ENCODE measurements at regions not wholly inside any gene's neighbourhood (a gene's known extent, or its start where the extent isn't known, plus 50 kb on each side); places are given as distances from the start of the nearest gene placed in this dataset.

DNA sequence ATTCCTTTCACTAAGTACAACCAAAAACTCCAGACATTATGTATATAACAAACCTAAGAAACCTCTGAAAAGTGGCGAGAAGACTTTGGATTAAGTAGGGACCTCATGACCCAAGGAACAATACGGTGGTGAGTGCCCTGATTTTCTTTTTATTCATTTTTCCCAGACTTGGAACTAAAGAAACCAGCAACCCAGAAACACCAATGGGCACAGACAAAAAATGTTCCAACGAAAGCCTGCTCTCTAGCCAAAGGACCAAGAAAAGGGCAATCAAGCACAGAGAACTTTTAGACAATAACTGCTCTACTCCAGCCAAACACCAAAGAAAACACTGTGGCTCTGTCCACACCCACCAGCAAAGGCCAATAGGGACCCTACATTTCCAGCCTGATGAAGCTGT, 66.2 kb upstream of the SSBP2 start:
- DNase-seq: no peak
- intact Hi-C loops (cut with micrococcal nuclease): no loop called here
- no peaks in the 10 kb centered on the region for H3K36me3 ChIP-seq (replicated peaks in 1 of 2; ENCODE audit: control insufficient read depth in 1 of 2, insufficient read depth in 2 of 2, low read length in 2 of 2)
- no peaks in the 10 kb centered on the region for H3K79me2 ChIP-seq (ENCODE audit: insufficient read depth, low read length)
- H3K27me3 ChIP-seq (ENCODE audit: control insufficient read depth in 2 of 2, insufficient read depth in 2 of 2, low read length in 2 of 2): no peaks in the 10 kb centered on the region
- peak overlapping the region in 1 of 2 donors; percentile 60 for H3K27ac ChIP-seq (ENCODE audit: low read depth in 1 of 2, low read length in 2 of 2)
- H3K9me3 ChIP-seq (replicated peaks in 1 of 2; ENCODE audit: control insufficient read depth in 1 of 2, insufficient read depth in 1 of 2, low read length in 2 of 2): no peaks in the 10 kb centered on the region
- WGBS (ENCODE audit: insufficient coverage): 100% methylated on average over 2 of the region's 3 CpGs
- H3K9me3 Mint-ChIP-seq: peaks cover 0 to 8% (median 3%) of the 10 kb centered on the region in 7 donors
- H3K36me3 Mint-ChIP-seq: no peaks in the 10 kb centered on the region
- H3K9ac ChIP-seq (ENCODE audit: insufficient read depth, low read length, poor library complexity, severe bottlenecking): no peak overlapping the region
- H3K27me3 Mint-ChIP-seq (ENCODE audit: low read depth in 3 of 3): peaks cover 0 to 1% (median 0%) of the 10 kb centered on the region in 3 donors
- no peak overlapping the region for H3K4me2 ChIP-seq (replicated peaks; ENCODE audit: extremely low read depth, low read length, poor library complexity, severe bottlenecking)
- H3K4me1 Mint-ChIP-seq: peaks cover 54% of the 10 kb centered on the region
- peak overlapping the region in 1 of 7 donors; percentile 35 for H3K27ac Mint-ChIP-seq
- H4K20me1 ChIP-seq (ENCODE audit: insufficient read depth, low read length): no peaks in the 10 kb centered on the region
- no peak for TF ChIP-seq CTCF (IDR thresholded peaks at IDR 0.05)
- no peak overlapping the region for H3K4me3 ChIP-seq (replicated peaks in 1 of 3; ENCODE audit: low read depth in 2 of 3, low read length in 3 of 3)
- H2AFZ ChIP-seq (ENCODE audit: insufficient read depth, low read depth, low read length, poor library complexity, severe bottlenecking): no peak overlapping the region
- no peak overlapping the region for H3K4me3 Mint-ChIP-seq
- peaks cover 32 to 52% of the 10 kb centered on the region in 2 donors for H3K4me1 ChIP-seq (ENCODE audit: control insufficient read depth in 1 of 2, insufficient read depth in 2 of 2, low read length in 2 of 2)

- no peaks in the 10 kb centered on the region for H3K36me3 Mint-ChIP-seq
- H3K27me3 Mint-ChIP-seq (ENCODE audit: low read depth in 3 of 3): peaks cover 0 to 1% (median 0%) of the 10 kb centered on the region in 3 donors
- WGBS (ENCODE audit: insufficient coverage): no CpG with 5 or more reads among the region's 3 CpGs
Measured at GRCh38 chr5:81815321-81815720, 64.4 kb upstream of the SSBP2 start.

More at GRCh38 chr5:81815321-81815720, 64.4 kb upstream of the SSBP2 start:
- intact Hi-C loops (cut with micrococcal nuclease): no loop called here
- Histone ChIP-seq H3K9me3 (replicated peaks in 1 of 2; ENCODE audit: control insufficient read depth in 1 of 2, insufficient read depth in 1 of 2, low read length in 2 of 2) (no peaks in the 10 kb centered on the region), H3K4me3 (replicated peaks in 1 of 3; ENCODE audit: low read depth in 2 of 3, low read length in 3 of 3) (no peak overlapping the region), H3K9ac (ENCODE audit: insufficient read depth, low read length, poor library complexity, severe bottlenecking) (no peak overlapping the region), H3K27ac (ENCODE audit: low read depth in 1 of 2, low read length in 2 of 2) (no peak overlapping the region), H3K27me3 (ENCODE audit: control insufficient read depth in 2 of 2, insufficient read depth in 2 of 2, low read length in 2 of 2) (no peaks in the 10 kb centered on the region), H3K36me3 (replicated peaks in 1 of 2; ENCODE audit: control insufficient read depth in 1 of 2, insufficient read depth in 2 of 2, low read length in 2 of 2) (no peaks in the 10 kb centered on the region), H3K79me2 (ENCODE audit: insufficient read depth, low read length) (no peaks in the 10 kb centered on the region), H3K4me2 (replicated peaks; ENCODE audit: extremely low read depth, low read length, poor library complexity, severe bottlenecking) (no peak overlapping the region), H3K4me1 (ENCODE audit: control insufficient read depth in 1 of 2, insufficient read depth in 2 of 2, low read length in 2 of 2) (peaks cover 25 to 42% of the 10 kb centered on the region in 2 donors), H4K20me1 (ENCODE audit: insufficient read depth, low read length) (no peaks in the 10 kb centered on the region), H2AFZ (ENCODE audit: insufficient read depth, low read depth, low read length, poor library complexity, severe bottlenecking) (no peak overlapping the region)
- TF ChIP-seq CTCF (IDR thresholded peaks at IDR 0.05): no peak
- Mint-ChIP-seq H3K9me3 (peaks cover 0 to 8% (median 3%) of the 10 kb centered on the region in 7 donors), H3K27ac (no peak overlapping the region), H3K4me3 (no peak overlapping the region), H3K4me1 (peaks cover 42% of the 10 kb centered on the region)
- no peak for DNase-seq
